OCI-LY1 (cell line): ENCODE measurements at regions not wholly inside any gene's neighbourhood (a gene's known extent, or its start where the extent isn't known, plus 50 kb on each side); places are given as distances from the start of the nearest gene placed in this dataset.

ENCODE experiments used
- H2AFZ ChIP-seq: fragments of 200-600 bp; sonication (generic), shearing (Covaris generic); 2 replicates; pipeline ENCODE4 v1.6.0; 2014; ENCODE audit warnings: antibody characterized with exemption, mild to moderate bottlenecking, low read length
- H3F3A ChIP-seq: fragments of 200-600 bp; sonication (generic), shearing (Covaris generic); 2 replicates; pipeline ENCODE4 v1.6.0; 2014; ENCODE audit warnings: mild to moderate bottlenecking, antibody characterized with exemption, low read length, moderate library complexity; ENCODE audit not compliant: insufficient read depth
- H3K27ac ChIP-seq: fragments of 200-600 bp; sonication (generic); 2 replicates; pipeline ENCODE4 v1.5.1; 2014; ENCODE audit warnings: low read length, mixed run types, mild to moderate bottlenecking, low read depth; ENCODE audit not compliant: poor library complexity, severe bottlenecking
- H3K27me3 ChIP-seq: fragments of 200-600 bp; sonication (generic); 2 replicates; pipeline ENCODE4 v1.6.0; 2014; ENCODE audit warnings: antibody characterized with exemption, mild to moderate bottlenecking, low read length, moderate library complexity; ENCODE audit not compliant: insufficient read depth
- H3K36me3 ChIP-seq: fragments of 200-600 bp; sonication (generic); 2 replicates; pipeline ENCODE4 v1.6.1; 2014; ENCODE audit warnings: mild to moderate bottlenecking, antibody characterized with exemption, low read length, moderate library complexity, mixed read lengths; ENCODE audit not compliant: insufficient read depth
- H3K4me1 ChIP-seq: fragments of 200-600 bp; sonication (generic); 2 replicates; pipeline ENCODE4 v1.5.1; 2014; ENCODE audit warnings: mild to moderate bottlenecking, low read length, moderate library complexity; ENCODE audit not compliant: insufficient read depth, severe bottlenecking
- H3K4me2 ChIP-seq: fragments of 200-600 bp; sonication (generic), shearing (Covaris generic); 2 replicates; pipeline ENCODE4 v1.6.1; 2014; ENCODE audit warnings: low read length
- H3K4me3 ChIP-seq: fragments of 200-600 bp; sonication (generic); 2 replicates; pipeline ENCODE4 v1.5.1; 2014; ENCODE audit warnings: low read length, low read depth, mild to moderate bottlenecking, mixed read lengths; ENCODE audit not compliant: poor library complexity, severe bottlenecking
- H3K79me2 ChIP-seq: fragments of 200-600 bp; shearing (Covaris generic); 2 replicates; pipeline ENCODE4 v1.6.1; 2016; ENCODE audit warnings: mixed run types, low read length, mixed read lengths; ENCODE audit not compliant: insufficient read depth
- H3K9ac ChIP-seq: fragments of 200-600 bp; sonication (generic), shearing (Covaris generic); 2 replicates; pipeline ENCODE4 v1.6.1; 2014; ENCODE audit warnings: mild to moderate bottlenecking, low read length, mixed read lengths
- H3K9me2 ChIP-seq: fragments of 200-600 bp; sonication (generic), shearing (Covaris generic); 2 replicates; pipeline ENCODE4 v1.6.1; 2014; ENCODE audit warnings: low read depth, mild to moderate bottlenecking, low read length, mixed read lengths
- H3K9me3 ChIP-seq: fragments of 200-600 bp; shearing (Covaris generic); 2 replicates; pipeline ENCODE4 v1.6.1; 2014; ENCODE audit warnings: low read length, mixed read lengths
- H4K20me1 ChIP-seq: fragments of 200-600 bp; sonication (generic), shearing (Covaris generic); 2 replicates; pipeline ENCODE4 v1.6.0; 2016; ENCODE audit warnings: mild to moderate bottlenecking, low read length; ENCODE audit not compliant: insufficient read depth
- CTCF ChIP-seq: fragments of 200-600 bp; sonication (generic), shearing (Covaris generic); IDR thresholded peaks from 2 replicates; pipeline ENCODE4 v1.5.1; 2017; ENCODE audit warnings: mild to moderate bottlenecking, antibody characterized with exemption, low read length, moderate library complexity, mixed read lengths
- EZH2 ChIP-seq: fragments of 200-600 bp; sonication (generic), shearing (Covaris generic); IDR thresholded peaks from 2 replicates; pipeline ENCODE4 v1.8.0; 2017; ENCODE audit warnings: borderline replicate concordance, mixed run types, mild to moderate bottlenecking, antibody characterized with exemption, low read length, moderate library complexity, mixed read lengths

GRCh38 chr21:18772404-18772803, 368.8 kb upstream of the TMPRSS15 start:
- Histone ChIP-seq H3K9me3 (no peaks in the 10 kb centered on the region), H3K36me3 (no peaks in the 10 kb centered on the region), H3K79me2 (no peaks in the 10 kb centered on the region), H3F3A (no peaks in the 10 kb centered on the region), H3K9me2 (no peaks in the 10 kb centered on the region), H3K27ac (no peak overlapping the region), H2AFZ (no peak overlapping the region), H3K4me3 (no peak overlapping the region), H3K4me1 (no peaks in the 10 kb centered on the region), H3K4me2 (no peak overlapping the region), H3K9ac (no peak overlapping the region), H4K20me1 (no peaks in the 10 kb centered on the region), H3K27me3 (no peaks in the 10 kb centered on the region)
- TF ChIP-seq CTCF (no peak), EZH2 (no peak)

DNA sequence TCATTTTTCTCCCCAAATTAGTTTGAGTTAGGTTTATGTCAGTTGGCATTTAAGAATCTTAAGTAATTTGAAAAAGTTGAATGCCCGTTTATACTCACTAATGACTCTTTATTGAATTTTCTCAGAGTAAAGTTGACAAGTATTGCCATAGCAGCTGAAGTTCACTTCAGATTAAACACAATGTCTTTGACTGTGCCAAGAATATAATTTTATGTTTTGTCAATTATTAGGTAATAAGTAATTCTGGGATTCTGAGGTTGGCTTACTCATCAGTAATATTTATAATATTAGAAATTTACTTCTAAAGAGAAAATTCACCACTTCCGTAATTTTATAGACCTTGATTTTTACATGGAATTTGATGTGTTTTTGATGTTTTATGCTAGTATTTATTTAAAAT, 369.3 kb upstream of the TMPRSS15 start:
- no peaks in the 10 kb centered on the region for H3F3A ChIP-seq
- no peak overlapping the region for H3K27ac ChIP-seq
- no peaks in the 10 kb centered on the region for H3K79me2 ChIP-seq
- no peak overlapping the region for H3K4me2 ChIP-seq
- TF ChIP-seq EZH2 (no peak), CTCF (no peak)
- no peaks in the 10 kb centered on the region for H3K9me2 ChIP-seq
- no peaks in the 10 kb centered on the region for H3K27me3 ChIP-seq
- no peak overlapping the region for H3K9ac ChIP-seq
- H3K36me3 ChIP-seq = no peaks in the 10 kb centered on the region
- H2AFZ ChIP-seq = no peak overlapping the region
- no peak overlapping the region for H3K4me3 ChIP-seq
- H3K9me3 ChIP-seq = no peaks in the 10 kb centered on the region
- no peaks in the 10 kb centered on the region for H3K4me1 ChIP-seq
- H4K20me1 ChIP-seq = no peaks in the 10 kb centered on the region

DNA sequence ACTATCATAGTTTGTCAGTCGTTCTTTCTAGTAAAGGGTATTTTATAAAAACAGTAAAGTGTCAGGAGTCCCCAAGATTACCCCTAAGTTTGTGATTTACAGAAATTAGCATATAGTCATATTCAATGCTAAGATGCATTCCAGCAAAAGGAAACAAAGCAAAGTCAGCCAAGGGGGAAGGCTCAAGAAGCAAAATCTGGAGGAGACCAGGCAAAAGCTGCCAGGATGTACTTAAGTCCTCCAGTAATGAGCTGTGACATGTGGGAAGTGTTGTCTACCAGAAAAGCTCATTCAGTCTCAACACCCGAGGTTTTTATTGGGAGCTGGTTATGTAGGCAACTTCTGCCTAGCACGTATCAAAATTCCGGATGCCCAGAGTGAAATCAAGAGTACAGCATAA, 373.4 kb upstream of the TMPRSS15 start:
- H3K36me3 ChIP-seq = no peaks in the 10 kb centered on the region
- H3K4me3 ChIP-seq = no peak overlapping the region
- H3K79me2 ChIP-seq = no peaks in the 10 kb centered on the region
- TF ChIP-seq EZH2 = no peak
- TF ChIP-seq CTCF = no peak
- H4K20me1 ChIP-seq = no peaks in the 10 kb centered on the region
- no peaks in the 10 kb centered on the region for H3K9me2 ChIP-seq
- H3K4me1 ChIP-seq = no peaks in the 10 kb centered on the region
- no peaks in the 10 kb centered on the region for H3K9me3 ChIP-seq
- no peak overlapping the region for H3K27ac ChIP-seq
- H2AFZ ChIP-seq = no peak overlapping the region
- H3K4me2 ChIP-seq = no peak overlapping the region
- no peaks in the 10 kb centered on the region for H3K27me3 ChIP-seq
- H3K9ac ChIP-seq = no peak overlapping the region
- no peaks in the 10 kb centered on the region for H3F3A ChIP-seq
